IMR-90 (cell line): ENCODE measurements at regions not wholly inside any gene's neighbourhood (a gene's known extent, or its start where the extent isn't known, plus 50 kb on each side); places are given as distances from the start of the nearest gene placed in this dataset.

Experiments used
- ATAC-seq: fragments of 200-7000 bp; cut with Tn5 transposase; 2 replicates; pipeline ENCODE4 v1.9.1; 2020; ENCODE audit warnings: low read depth, mild to moderate bottlenecking, moderate library complexity
- BruUV-seq: library from RNA; stranded (reverse); fragments of 400-500 nt; replicated peaks from 2 replicates; lab custom pipeline; 2021; lab: Mats Ljungman, UMichigan
- CTCF ChIA-PET: fragments of 300-600 bp; formaldehyde crosslinking; extraction: SDS; loops from one replicate; lab custom pipeline; 2021; ENCODE audit warnings: antibody characterized with exemption; lab: Yijun Ruan, JAX
- POLR2A ChIA-PET: fragments of 300-600 bp; sonication (Branson Sonifier 250); formaldehyde crosslinking; loops from one replicate; lab custom pipeline; 2022; ENCODE audit warnings: antibody characterized with exemption; ENCODE audit not compliant: unreplicated experiment; lab: Charles Lee
- DNase-seq: peaks from one replicate; pipeline ENCODE4 v3.0.0; 2013
- H2AFZ ChIP-seq: replicated peaks from 2 replicates; pipeline ENCODE3; 2013; ENCODE audit warnings: low read length, mild to moderate bottlenecking; ENCODE audit not compliant: poor library complexity
- H2AK5ac ChIP-seq: 2 replicates; pipeline ENCODE4 v1.6.1; 2013; ENCODE audit warnings: low read depth, low read length, inconsistent platforms
- H2AK9ac ChIP-seq: replicated peaks from 2 replicates; pipeline ENCODE3; 2013; ENCODE audit warnings: mild to moderate bottlenecking, low read depth, low read length, moderate library complexity; ENCODE audit not compliant: poor library complexity
- H2BK120ac ChIP-seq: 2 replicates; pipeline ENCODE4 v1.6.1; 2013; ENCODE audit warnings: low read depth, low read length, inconsistent platforms
- H2BK15ac ChIP-seq: 3 replicates; pipeline ENCODE4 v1.6.1; 2013; ENCODE audit warnings: low read depth, low read length, inconsistent platforms
- H2BK20ac ChIP-seq: 2 replicates; pipeline ENCODE4 v1.6.1; 2013; ENCODE audit warnings: low read depth, mild to moderate bottlenecking, inconsistent platforms, low read length, moderate library complexity
- H2BK5ac ChIP-seq: 2 replicates; pipeline ENCODE4 v1.6.1; 2013; ENCODE audit warnings: mild to moderate bottlenecking, low read depth, low read length, inconsistent platforms; ENCODE audit not compliant: poor library complexity, severe bottlenecking
- H3K14ac ChIP-seq: replicated peaks from 2 replicates; pipeline ENCODE4 v1.6.1; 2013; ENCODE audit warnings: low read depth, low read length, inconsistent platforms
- H3K18ac ChIP-seq: 2 replicates; pipeline ENCODE4 v1.6.1; 2013; ENCODE audit warnings: low read depth, low read length, control low read depth
- H3K23ac ChIP-seq: 2 replicates; pipeline ENCODE4 v1.6.1; 2013; ENCODE audit warnings: low read depth, low read length, inconsistent platforms
- H3K27ac ChIP-seq: 2 replicates; pipeline ENCODE4 v1.5.1; 2013; ENCODE audit warnings: mild to moderate bottlenecking, control low read depth, low read length; ENCODE audit not compliant: insufficient read depth
- H3K27me3 ChIP-seq: 2 replicates; pipeline ENCODE4 v1.6.1; 2013; ENCODE audit warnings: low read length; ENCODE audit not compliant: control insufficient read depth, insufficient read depth
- H3K36me3 ChIP-seq: 2 replicates; pipeline ENCODE4 v1.6.1; 2013; ENCODE audit warnings: low read length, mixed read lengths; ENCODE audit not compliant: control insufficient read depth, insufficient read depth
- H3K4ac ChIP-seq: 2 replicates; pipeline ENCODE4 v1.6.1; 2013; ENCODE audit warnings: low read depth, low read length, inconsistent platforms
- H3K4me1 ChIP-seq: 2 replicates; pipeline ENCODE4 v1.6.1; 2013; ENCODE audit warnings: low read length, mixed read lengths; ENCODE audit not compliant: control insufficient read depth, insufficient read depth
- H3K4me2 ChIP-seq: 2 replicates; pipeline ENCODE4 v1.6.1; 2013; ENCODE audit warnings: low read depth, mild to moderate bottlenecking, control low read depth, low read length, moderate library complexity
- H3K4me3 ChIP-seq: 2 replicates; pipeline ENCODE4 v1.5.1; 2013; ENCODE audit warnings: low read depth, mild to moderate bottlenecking, control low read depth, low read length, moderate library complexity; ENCODE audit not compliant: insufficient read depth
- H3K56ac ChIP-seq: 2 replicates; pipeline ENCODE4 v1.6.1; 2013; ENCODE audit warnings: low read length, inconsistent platforms; ENCODE audit not compliant: insufficient read depth; ENCODE audit errors: extremely low read depth
- H3K79me1 ChIP-seq, 2 experiments: 2 replicates each; pipeline ENCODE4 v1.6.1; 2013; ENCODE audit warnings: low read length in 2 of 2, inconsistent platforms in 1 of 2, low read depth in 1 of 2
- H3K9ac ChIP-seq: 2 replicates; pipeline ENCODE4 v1.6.1; 2013; ENCODE audit warnings: low read depth, low read length, control low read depth
- H3K9me1 ChIP-seq: 2 replicates; pipeline ENCODE4 v1.6.1; 2013; ENCODE audit warnings: low read length, inconsistent platforms; ENCODE audit not compliant: insufficient read depth
- H3K9me3 ChIP-seq: 2 replicates; pipeline ENCODE4 v1.6.1; 2013; ENCODE audit warnings: low read length; ENCODE audit not compliant: control insufficient read depth, insufficient read depth
- H4K20me1 ChIP-seq: 2 replicates; pipeline ENCODE4 v1.6.1; 2013; ENCODE audit warnings: low read length, inconsistent platforms; ENCODE audit not compliant: insufficient read depth
- H4K5ac ChIP-seq: 2 replicates; pipeline ENCODE4 v1.6.1; 2013; ENCODE audit warnings: mild to moderate bottlenecking, low read depth, low read length, control low read depth
- H4K8ac ChIP-seq, 2 experiments: 2 replicates each; pipeline ENCODE4 v1.6.1; 2013; ENCODE audit warnings: low read depth in 2 of 2, low read length in 2 of 2, control low read depth in 1 of 2, inconsistent platforms in 1 of 2
- H4K91ac ChIP-seq: 2 replicates; pipeline ENCODE4 v1.6.1; 2013; ENCODE audit warnings: low read depth, low read length, inconsistent platforms; ENCODE audit not compliant: insufficient read depth
- BHLHE40 ChIP-seq: fragments of 150-350 bp; IDR thresholded peaks from 2 replicates; pipeline ENCODE4 v1.6.1; 2016; ENCODE audit warnings: mild to moderate bottlenecking, low read depth, low read length
- SMC3 ChIP-seq: fragments of 150-350 bp; IDR thresholded peaks from 2 replicates; pipeline ENCODE4 v1.6.1; 2016; ENCODE audit warnings: low read depth, mild to moderate bottlenecking, antibody characterized with exemption, low read length, moderate library complexity
- WGBS, 2 experiments: methylation state at CpG; one replicate each; pipeline versions ENCODE4 v1.1.5 to v1.1.7; 2013; ENCODE audit warnings: missing lambda C conversion rate in 2 of 2; ENCODE audit not compliant: insufficient read length in 1 of 2; ENCODE audit errors: extremely low coverage in 2 of 2; 5-methylcytosine and 5-hydroxymethylcytosine counted together
- dilution Hi-C: fragments of 300-500 bp; cut with HindIII; formaldehyde crosslinking; loops from one replicate; pipeline ENCODE4 v1.14.3; 2018; ENCODE audit warnings: low sequenced_read_pairs; ENCODE audit not compliant: unreplicated experiment
- in situ Hi-C: fragments of 300-500 bp; cut with MboI; formaldehyde crosslinking; loops from 3 replicates; pipeline ENCODE4 v1.14.3; 2019; ENCODE audit warnings: low sequenced_read_pairs, inconsistent platforms, mixed read lengths
- intact Hi-C: fragments of 100-400 bp; cut with micrococcal nuclease; formaldehyde crosslinking; loops from 2 replicates; pipeline ENCODE4 v1.10.0; 2022

GRCh38 chrX:96176921-96177320 lies 507.7 kb upstream of the DIAPH2 start:
- Histone ChIP-seq H4K20me1 (no peaks in the 10 kb centered on the region), H3K56ac (no peak overlapping the region), H4K5ac (no peak overlapping the region), H2AK9ac (no peak overlapping the region), H3K36me3 (no peaks in the 10 kb centered on the region), H2AK5ac (no peak overlapping the region), H2BK15ac (no peak overlapping the region), H2BK20ac (no peak overlapping the region), H3K4ac (no peak overlapping the region), H3K4me3 (no peak overlapping the region), H3K27me3 (no peaks in the 10 kb centered on the region), H2BK5ac (no peak overlapping the region), H3K23ac (no peak overlapping the region), H3K79me1 (no peaks in the 10 kb centered on the region), H3K9ac (no peak overlapping the region), H3K4me1 (no peaks in the 10 kb centered on the region), H4K8ac (no peak overlapping the region), H3K9me3 (no peaks in the 10 kb centered on the region), H2AFZ (no peak overlapping the region), H3K14ac (no peak overlapping the region), H3K18ac (no peak overlapping the region), H4K91ac (no peak overlapping the region), H3K9me1 (no peaks in the 10 kb centered on the region), H2BK120ac (no peak overlapping the region), H3K4me2 (no peak overlapping the region), H3K27ac (no peak overlapping the region)
- no peak for DNase-seq
- no peak for ATAC-seq
- intact Hi-C loops = no loop called here
- ChIA-PET POLR2A (no interaction called here), CTCF (no interaction called here)
- WGBS, 2 experiments = no CpG with 5 or more reads among the region's 3 CpGs
- no TSS peak for BruUV-seq
- TF ChIP-seq BHLHE40 (no peak), SMC3 (no peak)
- in situ Hi-C loops = no loop called here
- dilution Hi-C loops = no loop called here
